IPS-NIHi7 (cell line): ENCODE measurements at regions not wholly inside any gene's neighbourhood (a gene's known extent, or its start where the extent isn't known, plus 50 kb on each side); places are given as distances from the start of the nearest gene placed in this dataset.
A peak's percentile ranks its signal among the peaks of the same experiment; 100 is the strongest.

Experiments
- DNase-seq: peaks from one replicate; pipeline ENCODE4 v3.0.0; 2012; ENCODE audit warnings: mixed read lengths; ENCODE audit errors: extremely low spot score

DNA sequence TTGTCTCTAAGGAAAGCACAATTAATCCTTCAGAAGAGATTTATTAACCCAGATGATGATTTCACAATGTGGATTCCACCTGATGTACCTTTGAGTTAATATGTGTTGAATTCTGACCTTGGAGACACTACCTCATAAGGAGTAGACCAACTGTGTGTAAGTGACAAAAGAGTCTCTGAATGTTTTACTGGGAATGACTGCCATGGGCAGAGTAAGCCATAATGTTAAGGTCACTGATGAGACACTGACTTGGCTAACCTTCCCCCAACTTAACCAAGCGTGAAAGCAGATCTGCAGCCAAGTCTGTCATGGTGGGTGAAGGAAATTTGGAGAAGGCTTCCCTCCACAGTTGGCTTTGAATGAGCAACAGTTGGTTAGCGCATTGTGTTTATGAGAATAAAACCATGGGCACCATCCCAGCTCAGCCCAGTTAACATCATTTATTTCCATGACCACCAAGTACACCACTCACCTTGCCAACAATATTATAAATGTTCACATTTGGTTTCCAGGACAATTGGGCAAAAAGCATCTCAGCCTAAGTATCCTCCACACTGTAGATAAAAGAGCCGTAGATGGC lies 618.5 kb downstream of the KCNJ2 start:
- no peak for DNase-seq

DNA sequence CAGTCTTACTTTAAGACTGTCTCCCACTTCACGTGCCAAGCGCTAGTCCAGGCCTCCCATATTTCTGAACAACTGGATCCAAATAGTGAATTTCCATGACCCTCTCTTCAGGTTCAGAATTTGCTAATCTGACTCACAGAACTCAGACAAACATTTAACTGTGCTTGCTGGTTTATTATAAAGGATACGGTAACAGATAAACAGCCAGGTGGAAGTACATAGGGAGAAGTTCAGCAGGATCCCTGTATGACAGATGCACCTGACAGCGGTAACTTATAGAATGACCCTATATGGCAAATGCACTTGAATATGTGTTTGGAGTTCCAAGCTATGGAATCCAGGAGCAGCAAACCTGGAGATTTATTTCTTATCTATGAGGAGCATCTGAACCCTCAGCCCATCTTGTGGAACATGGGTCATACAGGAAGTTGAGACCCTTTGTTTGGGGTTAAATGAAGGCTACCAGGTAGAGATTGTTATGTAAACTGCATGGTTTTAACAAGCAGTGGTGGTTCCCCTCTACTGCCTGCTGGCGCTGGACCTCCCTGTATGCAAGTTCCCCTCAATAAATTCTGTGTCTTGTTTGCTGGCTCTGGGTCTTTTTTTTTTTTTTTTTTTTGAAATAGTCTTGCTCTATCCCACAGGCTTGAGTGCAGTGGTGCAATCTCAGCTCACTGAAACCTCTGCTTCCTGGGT lies 622.6 kb downstream of the KCNJ2 start:
- DNase-seq = no peak

DNA sequence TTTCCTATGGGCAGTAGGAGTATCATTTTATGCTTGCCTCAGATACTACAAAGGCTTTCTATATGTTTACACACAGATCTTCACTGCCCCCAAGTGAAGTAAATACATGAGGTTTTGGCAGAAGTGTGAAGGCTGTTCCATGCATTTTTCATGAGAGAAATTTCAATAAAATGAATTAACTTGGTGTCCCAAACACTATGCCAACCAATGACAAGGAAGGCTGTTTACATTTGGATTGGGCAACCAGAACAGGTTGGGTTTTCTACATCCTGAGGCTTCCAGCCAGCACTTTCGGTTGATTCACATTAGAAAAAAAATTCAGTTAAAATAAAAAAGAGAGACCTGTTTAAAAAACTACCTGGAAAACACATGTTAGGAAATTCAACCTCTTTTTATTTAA lies 625.4 kb downstream of the KCNJ2 start:
- DNase-seq = no peak

DNA sequence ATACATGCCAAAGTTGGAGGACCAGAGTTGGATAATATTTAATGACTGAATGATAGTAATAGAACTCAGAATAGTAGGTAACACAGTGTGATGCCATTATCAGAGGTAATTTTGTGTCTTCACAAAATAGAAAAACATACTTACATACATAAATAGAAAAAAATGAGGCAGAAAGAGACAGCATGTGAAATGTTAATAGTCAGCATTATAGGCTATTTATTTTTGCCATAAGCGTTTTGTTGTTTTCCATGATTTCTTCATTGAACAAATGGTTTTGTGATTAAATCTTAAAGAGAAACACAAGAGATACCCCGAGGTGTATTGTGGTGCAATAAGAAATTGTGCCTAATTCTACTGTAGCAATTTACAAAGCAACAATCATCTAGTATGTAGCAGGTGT lies 626.3 kb downstream of the KCNJ2 start:
- no peak for DNase-seq

DNA sequence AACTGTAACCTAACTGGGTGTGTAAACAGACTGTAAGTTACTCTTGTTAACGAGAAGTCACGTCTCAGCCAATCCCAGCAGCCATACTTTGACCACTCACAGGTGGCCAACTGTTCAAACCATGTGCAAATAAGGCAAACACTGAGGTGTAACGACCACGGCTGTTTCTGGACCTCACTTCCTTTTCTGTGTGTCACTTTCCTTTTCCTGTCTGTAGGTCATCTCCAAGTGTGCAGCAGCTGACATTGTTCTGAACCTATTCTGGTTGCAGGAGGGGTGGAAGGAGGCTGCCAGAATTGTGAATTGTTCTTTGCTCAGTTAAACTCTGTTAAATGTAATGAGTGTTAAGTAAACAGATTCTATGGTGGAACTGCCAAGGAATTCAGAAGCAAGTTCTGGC lies 627.4 kb downstream of the KCNJ2 start:
- no peak for DNase-seq

DNA sequence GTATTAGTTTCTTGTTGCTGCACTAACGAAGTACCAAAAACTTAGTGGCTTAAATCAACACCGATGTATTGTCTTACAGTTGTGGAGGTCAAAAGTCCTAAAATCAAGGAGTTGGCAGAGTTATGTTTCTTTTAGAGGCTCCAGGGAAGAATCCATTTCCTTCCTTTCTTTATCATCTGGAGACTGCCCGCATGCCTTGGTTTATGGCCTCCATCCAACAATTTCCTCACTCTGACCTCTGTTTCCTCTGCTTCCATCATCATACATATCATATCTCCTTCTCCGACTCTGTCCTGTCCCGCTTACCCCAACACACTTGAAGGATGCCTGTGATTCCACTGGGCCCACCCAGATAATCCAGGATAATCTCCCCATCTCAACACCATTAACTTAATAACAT lies 627.8 kb downstream of the KCNJ2 start:
- no peak for DNase-seq

DNA sequence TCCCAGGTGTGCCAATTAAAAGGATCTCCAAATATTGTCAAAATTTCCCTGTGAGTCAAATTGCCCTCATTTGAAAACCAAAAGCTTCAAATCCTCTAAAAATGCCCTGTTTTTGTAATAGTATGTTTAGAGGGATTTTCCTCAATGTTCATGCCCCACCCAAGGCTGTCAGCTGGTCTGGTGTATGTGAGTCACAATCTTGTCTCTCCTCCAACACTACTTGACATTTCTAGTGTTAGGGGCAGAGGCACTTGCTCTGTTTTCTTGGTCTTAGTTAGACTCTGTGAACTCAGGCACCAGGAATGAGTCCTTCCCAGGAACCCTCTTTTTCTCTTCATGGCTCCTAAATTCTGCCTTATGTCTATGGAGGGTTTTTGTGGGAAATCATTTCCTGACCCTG lies 634.8 kb downstream of the KCNJ2 start:
- DNase-seq = no peak

DNA sequence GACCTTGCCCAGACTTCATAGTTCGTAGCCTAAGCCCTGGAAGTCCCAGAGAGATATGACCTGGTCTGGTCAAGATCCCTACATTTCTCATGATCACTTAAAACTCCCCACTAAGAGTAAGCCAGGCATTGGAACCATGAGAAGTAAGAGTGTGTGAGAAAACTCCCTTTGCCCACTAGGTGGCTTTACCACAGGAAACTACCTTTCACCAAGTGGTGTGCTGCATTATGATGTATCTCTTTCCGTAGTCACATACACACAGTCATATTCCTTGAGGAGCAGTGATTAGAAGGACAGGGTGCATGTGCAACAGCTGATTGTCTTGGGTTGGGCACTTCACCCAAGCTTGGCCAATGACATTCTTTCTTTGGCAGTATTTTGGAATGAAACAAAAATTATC lies 639.3 kb downstream of the KCNJ2 start:
- peak; percentile 48 for DNase-seq

DNA sequence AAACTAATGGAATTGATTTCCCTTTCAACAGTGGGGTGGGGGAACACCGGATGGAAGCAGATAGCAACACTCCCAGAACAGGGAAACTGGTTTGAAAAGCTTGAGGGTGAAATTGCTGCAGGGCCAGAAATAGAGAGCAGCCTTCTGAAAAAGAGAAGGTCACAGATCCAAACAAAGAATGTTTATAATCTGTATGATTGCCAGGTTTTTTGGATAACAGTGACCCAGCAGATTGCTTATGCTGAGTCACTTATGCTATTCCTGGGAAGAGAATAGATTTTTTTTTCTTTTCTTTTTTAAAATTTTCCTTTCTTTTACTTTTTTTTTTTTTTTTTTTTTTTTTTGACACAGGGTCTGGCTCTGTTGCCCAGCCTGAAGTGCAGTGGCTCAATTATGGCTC lies 641.3 kb downstream of the KCNJ2 start:
- no peak for DNase-seq

DNA sequence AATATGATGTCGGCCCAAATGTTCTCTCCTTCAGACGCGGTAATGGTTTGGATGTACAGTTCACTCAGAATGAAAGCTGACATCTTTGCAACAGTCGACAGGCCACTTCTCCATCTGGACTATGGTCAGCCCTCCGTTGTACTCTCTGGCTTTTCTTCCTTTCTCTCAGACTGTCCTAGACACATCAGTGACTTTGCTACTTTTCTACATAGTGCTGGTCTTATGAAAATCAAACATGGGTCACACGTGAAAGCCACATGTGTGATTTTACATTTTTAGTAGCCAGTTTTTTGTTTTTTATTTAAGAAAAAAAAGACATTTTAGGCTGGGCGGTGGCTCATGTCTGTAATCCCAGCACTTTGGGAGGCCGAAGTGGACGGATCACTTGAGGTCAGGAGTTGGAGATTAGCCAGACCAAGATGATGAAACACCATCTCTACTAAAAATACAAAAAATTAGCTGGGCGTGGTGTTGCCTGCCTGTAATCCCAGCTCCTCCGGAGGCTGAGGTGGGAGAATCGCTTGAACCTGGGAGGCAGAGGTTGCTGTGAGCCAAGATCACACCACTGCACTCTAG lies 644.1 kb downstream of the KCNJ2 start:
- DNase-seq = no peak

DNA sequence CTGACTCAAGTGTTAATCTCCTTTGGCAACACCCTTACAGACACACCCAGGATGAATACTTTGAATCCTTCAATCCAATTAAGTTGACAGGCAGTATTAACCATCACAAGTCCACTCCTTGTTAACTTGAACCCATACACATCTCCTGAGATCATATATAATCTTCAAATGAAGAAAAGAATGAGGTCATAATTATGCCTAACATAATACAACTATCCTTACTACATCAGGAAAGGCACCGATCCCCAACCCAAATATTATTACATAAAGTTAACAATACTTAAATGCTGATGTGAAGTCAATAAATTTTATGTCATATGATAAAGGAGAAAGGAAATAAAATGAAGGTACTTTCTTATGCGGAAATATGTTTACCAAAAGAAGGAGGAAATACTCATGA lies 649.9 kb downstream of the KCNJ2 start:
- no peak for DNase-seq

DNA sequence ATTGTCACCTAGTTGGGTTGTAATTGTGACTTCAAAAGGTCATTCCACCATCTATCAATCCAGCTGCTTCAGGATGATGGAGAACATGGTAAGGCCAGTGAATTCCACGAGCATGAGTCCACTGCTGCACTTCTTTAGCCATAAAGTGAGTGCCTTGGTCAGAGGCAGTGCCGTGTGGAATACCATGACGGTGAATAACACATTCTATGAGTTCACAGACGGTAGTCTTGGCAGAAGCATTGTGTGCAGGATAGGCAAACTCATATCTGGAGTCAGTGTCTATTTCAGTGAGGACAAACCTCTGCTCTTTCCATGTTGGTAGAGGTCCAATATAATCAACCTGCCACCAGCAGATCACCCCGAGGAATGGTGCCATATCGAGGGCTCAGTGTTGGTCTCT lies 650.9 kb downstream of the KCNJ2 start:
- no peak for DNase-seq

DNA sequence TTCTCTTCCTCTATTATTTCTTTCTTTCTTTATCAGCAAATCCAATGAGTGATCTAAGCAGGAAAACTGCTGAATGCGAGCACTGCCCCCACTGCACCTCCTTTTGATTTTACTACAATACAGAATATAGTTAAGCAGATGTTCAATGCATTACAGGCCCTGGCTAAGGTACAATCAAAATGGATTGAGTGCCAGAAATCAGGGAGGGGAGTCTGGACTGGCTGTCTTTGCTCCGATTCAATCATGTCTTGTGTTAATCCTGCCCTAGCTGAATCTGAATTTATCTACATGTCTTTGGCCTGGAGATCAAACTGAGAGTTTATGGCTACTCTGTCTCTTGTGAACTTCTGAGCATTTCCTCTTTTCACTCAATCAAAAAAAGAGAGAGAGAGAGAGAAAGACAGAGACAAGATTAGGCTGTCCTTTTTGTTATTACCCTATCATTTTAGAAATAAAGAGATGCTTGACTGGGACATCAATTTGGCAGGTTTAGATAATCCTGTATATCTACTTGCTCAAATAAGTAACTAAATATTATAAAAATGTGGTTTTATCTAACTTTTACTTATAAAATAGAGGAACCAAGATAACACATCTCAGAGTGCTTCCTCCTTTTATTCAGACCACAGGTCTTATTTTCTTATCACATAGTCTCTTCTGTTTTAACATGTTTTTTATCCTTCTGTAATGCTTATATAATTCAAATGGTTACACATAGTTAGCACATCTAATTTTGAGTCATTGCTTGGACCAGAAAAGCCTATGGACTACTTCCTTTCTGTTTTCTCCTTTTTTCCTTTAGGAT lies 656.2 kb downstream of the KCNJ2 start:
- no peak for DNase-seq

DNA sequence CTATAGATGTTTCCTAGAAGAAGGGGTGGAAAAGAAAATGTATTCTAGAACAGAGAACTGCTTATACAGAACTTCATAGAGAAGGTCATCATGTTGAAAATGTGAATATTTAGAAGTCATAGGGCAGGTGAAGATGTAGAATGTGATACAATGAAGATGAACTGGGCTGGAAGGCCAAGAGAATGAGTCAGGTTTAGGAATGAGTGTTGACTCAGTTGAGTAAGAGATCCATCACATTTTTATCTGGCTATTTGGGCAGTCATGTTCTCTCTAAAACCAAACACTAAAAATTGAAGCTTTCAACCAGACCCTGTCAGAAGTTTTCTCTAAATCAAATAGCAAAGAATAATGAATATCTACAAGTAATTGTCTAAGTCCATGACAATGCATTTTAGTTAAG lies 660.5 kb downstream of the KCNJ2 start:
- no peak for DNase-seq

DNA sequence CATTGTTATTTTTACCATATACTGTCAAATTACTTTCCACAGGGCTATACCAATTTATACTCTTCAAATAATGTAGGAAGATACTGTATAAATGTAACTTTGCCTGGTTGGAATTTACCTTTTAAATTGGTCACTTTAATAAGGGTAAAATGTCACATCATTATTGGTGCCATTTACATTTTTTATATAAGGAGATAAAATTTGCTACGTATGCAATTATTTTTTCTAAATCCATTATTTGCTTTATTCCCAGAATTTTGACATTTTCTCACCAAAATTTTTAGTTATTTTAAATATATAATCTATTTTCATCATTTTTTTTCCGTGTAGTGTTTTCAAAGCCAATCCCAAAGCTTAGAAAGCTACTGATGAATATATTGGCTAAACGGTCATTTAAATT lies 664.7 kb downstream of the KCNJ2 start:
- DNase-seq = no peak

DNA sequence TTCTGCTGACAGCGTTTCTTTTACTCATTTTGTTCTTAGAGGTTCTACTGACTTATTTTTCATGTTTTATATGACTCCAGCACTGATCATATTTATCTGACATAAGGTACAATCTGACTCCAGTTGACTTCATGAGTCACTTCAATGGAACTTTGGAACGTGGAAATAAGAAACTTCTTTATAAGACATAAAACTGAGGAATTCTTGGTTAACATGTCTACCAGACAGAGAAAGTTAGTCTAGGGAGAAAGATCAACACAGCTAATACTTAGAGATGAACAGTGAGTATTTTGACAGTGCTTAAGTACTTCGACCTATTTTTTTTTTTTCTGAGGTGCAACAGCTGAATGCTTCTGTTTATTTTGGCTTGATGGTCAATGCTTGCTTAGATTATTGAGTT lies 679.5 kb downstream of the KCNJ2 start:
- DNase-seq = no peak

DNA sequence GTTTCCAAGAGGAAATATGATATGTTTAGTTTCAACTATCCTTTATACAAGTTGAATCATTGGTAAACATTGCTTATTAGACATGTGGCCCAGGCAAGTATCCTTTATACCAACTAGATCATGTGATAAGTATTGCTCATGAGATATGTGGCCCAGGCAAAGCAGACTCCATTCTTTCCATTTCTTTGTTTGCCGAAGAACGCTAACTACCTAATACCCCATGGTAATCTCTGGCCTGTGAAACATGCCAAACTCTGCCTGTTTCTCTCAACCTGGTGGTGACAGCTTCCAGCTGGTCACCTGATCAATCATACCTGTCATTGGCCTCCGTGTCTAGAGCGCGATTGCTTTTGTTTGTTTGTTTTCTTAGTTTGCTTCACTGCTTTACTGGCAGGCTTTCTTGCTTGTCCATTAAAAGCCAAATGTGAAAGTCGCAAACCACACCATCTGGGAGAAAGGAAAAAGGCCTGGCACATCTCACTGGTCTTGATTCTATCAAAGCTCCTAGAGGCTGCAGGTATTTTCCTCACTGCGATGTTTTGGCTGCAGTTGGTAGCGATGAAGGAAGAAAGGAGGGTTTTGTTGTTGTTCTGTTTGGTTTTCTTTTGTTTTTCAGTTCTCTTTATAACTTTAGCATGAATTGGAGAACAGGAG lies 686.2 kb downstream of the KCNJ2 start:
- DNase-seq = no peak

DNA sequence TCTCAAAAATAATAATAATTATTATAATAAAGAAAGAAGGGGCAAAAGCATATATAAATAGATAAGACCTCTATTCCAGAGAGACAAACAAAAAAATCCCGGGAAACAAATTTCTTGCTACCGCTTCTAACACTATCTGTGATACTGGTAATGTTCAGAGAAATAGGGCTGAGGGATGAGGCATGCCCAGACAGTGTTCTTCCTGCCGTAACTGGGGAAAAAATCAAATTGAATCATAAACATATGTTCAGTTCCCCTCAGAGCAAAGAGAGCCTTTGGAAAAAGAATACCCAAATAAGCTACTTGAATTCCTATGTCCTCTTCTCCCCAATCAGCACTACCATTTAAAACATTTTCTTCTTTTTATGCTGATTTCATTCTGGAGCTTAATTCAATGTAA lies 688.0 kb downstream of the KCNJ2 start:
- DNase-seq = no peak

DNA sequence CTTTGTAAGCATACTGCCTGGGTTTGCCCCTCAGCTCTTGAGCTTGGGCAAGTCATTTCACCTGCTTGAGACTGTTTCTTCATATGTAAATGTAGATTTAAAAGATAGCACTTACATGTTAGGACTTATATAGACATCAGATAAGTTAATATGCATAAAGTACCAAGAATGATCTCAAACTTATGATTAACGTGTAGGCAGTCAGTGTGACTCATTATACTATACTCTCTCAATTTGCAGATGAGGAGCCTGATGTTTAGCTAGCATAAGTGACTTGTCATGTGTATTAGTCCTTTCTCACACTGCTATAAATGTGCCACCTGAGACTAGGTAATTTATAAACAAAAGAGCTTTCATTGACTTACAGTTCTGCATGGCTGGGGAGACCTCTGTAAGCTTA lies 690.5 kb downstream of the KCNJ2 start:
- DNase-seq = no peak

DNA sequence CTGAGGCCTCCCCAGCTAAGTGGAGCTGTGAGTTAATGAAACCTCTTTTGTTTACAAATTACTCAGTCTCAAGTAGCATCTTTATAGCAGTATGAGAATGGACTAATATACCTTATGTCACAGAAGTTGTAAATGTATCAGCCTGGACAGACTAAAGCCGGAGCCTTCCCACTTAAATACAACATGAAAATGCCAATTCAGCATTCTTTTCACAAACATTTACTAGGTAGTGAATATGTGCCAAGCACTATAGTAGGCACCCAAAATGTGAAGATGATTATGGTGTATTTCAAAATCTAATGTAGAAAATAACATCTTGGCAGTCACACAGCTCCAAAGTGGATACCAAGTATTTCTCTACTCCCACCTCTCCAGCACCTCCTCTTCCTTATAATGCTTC lies 693.0 kb downstream of the KCNJ2 start:
- DNase-seq = no peak

DNA sequence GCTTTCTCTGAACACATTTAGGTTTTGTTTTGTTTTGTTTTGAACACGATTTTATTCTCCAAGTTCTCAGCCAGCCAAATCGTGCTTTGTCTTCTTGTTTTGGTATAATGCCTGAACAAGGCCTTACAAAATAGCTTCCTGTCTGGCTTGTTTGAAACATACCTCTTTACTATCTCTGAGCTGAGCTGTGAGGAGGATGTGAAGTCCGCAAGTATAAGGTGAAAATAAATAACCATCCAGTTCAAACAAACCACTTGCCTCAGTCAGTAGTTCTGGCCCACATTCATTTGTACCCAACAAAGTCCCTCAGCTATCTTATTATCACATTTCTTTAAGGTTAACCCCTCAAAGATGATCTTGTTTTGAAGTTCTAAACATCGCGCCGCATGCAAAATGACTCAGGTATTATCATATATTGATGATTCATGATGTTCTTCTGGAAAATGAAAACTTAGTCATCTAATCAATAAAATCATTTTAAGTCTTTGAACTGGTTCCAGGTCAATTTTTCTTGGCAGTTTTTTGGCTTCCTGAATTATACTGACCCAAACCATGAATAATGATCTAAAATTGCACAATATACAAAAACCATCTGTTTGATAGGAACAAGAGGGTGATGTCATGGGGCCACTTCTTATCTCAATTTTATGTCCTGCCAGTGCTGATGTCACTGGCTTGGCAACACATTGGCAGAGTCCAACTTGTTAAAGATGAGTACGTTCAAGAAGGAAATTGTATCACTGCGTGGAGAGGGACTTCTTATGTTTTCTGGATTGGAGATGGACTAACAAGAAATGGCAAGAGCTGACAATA lies 694.3 kb downstream of the KCNJ2 start:
- no peak for DNase-seq
